ENCODE measurements at regions not wholly inside any gene's neighbourhood (a gene's known extent, or its start where the extent isn't known, plus 50 kb on each side); places are given as distances from the start of the nearest gene placed in this dataset.

DNA sequence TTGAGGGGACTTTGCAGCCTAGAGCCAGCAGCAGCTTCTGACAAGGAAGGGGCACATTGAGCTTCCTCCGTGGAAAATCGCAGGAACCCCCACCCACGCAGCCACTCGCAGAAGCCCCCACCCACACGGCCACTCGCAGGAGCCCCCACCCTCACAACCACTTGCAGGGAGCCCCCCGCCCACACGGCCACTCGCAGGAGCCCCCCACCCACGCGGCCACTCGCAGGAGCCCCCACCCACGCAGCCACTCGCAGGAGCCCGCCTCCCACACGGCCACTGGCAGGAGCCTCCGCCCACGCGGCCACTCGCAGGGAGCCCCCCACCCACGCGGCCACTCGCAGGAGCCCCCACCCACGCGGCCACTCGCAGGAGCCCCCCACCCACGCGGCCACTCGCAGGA lies 228.4 kb upstream of the CDH4 start:
- FAIRE-seq, result no peak
- DNase-seq (ENCODE audit: insufficient read length, low spot score), result no peak
- TF ChIP-seq, protein P1, sequence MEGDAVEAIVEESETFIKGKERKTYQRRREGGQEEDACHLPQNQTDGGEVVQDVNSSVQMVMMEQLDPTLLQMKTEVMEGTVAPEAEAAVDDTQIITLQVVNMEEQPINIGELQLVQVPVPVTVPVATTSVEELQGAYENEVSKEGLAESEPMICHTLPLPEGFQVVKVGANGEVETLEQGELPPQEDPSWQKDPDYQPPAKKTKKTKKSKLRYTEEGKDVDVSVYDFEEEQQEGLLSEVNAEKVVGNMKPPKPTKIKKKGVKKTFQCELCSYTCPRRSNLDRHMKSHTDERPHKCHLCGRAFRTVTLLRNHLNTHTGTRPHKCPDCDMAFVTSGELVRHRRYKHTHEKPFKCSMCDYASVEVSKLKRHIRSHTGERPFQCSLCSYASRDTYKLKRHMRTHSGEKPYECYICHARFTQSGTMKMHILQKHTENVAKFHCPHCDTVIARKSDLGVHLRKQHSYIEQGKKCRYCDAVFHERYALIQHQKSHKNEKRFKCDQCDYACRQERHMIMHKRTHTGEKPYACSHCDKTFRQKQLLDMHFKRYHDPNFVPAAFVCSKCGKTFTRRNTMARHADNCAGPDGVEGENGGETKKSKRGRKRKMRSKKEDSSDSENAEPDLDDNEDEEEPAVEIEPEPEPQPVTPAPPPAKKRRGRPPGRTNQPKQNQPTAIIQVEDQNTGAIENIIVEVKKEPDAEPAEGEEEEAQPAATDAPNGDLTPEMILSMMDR (IDR thresholded peaks at IDR 0.05; ENCODE audit: insufficient read depth, missing control alignments), result no peak

DNA sequence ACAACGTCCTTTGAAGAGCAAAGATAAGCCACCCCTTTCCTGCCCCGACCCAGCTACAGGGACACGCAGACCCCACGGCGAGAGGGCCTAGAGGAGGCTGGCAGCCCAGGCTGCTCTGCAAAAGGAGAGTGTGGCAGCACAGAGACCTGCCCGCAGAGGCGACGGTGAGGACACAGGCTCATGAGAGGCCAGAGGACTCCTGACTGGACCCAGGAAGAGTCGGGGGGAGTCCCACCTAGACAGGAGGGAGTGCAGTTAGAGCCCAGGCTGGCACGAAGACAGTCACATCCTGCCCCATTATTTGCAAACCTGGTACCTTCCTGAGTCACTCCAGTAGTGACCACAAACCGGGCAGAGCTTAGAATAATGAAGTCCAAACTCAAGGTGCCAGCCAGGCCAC lies 227.7 kb upstream of the CDH4 start:
- FAIRE-seq (no peak), DNase-seq (ENCODE audit: insufficient read length, low spot score) (no peak)
- TF ChIP-seq, protein P1 (IDR thresholded peaks at IDR 0.05; ENCODE audit: insufficient read depth, missing control alignments), result no peak

DNA sequence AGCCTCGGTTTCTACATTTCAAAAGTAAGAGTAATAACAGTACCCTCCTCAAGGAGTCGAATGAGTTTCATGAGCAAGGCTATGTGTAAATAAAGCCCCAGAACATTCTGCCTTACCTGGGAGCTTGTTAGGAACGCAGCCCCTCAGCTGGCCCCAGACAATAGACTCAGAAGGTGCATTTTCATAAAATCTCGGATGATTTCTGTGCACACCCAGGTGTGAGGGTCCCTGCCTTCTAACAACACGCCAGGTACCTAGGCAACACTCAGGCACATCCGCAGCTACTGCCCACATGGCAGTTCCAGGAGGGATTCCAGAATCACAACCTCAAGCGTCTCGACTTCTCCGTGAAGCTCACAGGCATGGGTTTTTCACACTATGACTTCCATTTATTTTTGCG lies 226.5 kb upstream of the CDH4 start:
- FAIRE-seq (no peak), DNase-seq (ENCODE audit: insufficient read length, low spot score) (no peak)
- TF ChIP-seq, protein P1 (IDR thresholded peaks at IDR 0.05; ENCODE audit: insufficient read depth, missing control alignments), result no peak

DNA sequence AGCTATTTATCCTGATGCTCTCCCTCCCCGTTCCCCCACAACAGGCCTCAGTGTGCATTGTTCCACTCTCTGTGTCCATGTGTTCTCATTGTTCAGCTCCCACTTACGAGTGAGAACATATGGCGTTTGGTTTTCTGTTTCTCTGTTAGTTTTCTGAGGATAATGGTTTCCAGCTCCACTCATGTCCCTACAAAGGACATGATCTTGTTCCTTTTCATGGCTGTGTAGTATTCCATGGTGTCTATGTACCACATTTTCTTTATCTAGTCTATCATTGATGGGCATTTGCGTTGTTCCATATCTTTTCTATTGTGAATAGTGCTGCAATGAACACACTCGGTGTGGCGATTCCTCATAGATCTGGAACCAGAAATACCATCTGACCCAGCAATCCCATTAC lies 225.9 kb upstream of the CDH4 start:
- FAIRE-seq (no peak), DNase-seq (ENCODE audit: insufficient read length, low spot score) (no peak)
- TF ChIP-seq, protein P1 (IDR thresholded peaks at IDR 0.05; ENCODE audit: insufficient read depth, missing control alignments), result no peak

DNA sequence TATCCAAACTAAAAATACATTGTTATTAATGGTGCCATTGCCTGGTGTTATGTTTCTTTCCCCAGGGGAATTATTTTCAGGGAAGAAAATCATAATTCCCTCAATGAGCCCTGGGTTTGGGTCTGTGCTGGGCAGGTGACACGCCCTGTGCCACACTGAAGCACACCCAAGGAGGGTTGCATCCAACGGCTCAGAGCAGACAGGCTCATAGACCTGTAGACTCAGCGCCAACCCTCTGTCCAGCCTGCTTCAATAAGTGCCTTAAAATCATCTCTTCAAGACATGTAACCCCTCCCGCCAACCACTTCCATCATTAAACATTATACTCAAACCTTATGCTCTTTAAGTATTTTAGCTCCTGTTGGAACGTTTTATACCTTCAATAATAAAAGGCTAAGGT lies 225.3 kb upstream of the CDH4 start:
- DNase-seq (ENCODE audit: insufficient read length, low spot score), result no peak
- TF ChIP-seq, protein P1 (IDR thresholded peaks at IDR 0.05; ENCODE audit: insufficient read depth, missing control alignments), result no peak
- no peak for FAIRE-seq

DNA sequence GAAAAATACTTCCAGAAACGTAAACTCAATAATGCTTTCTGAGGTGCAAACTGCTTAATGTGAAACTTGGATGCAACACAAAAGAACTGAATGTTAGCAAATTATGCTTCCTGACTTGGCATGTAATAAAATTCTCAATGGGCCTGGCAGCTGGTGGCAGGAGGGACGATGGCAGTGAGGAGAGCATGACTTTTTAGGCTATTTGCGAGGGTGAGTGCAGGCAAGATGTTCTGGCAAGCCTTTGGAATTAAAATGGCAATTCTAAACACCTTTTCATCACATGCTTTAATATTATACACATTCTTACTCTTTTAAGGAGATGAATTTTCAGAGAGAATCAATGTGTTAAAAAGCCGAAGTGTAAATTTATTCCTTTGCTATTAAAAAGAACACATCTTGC lies 224.8 kb upstream of the CDH4 start:
- no peak for FAIRE-seq
- TF ChIP-seq, protein P1 (IDR thresholded peaks at IDR 0.05; ENCODE audit: insufficient read depth, missing control alignments), result no peak
- DNase-seq (ENCODE audit: insufficient read length, low spot score), result no peak

DNA sequence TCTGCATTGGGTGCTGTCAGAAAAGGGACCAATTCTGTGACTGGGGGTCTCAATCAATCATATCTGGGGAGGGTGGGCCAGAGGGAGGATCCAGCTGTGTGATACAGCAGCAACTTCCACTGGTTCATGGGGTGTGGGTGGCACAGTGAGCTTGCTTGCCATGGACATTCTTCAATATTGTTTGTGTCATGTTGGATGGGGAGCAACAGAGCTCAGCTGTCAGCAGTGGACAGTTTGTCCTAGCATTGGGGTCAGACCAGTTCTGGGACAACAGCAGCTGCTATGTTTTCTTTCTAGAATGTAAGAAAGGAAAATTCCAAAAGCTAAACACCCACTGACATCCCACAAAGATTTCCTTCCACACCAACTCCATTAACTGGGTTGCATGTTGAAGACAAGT lies 221.9 kb upstream of the CDH4 start:
- DNase-seq (ENCODE audit: insufficient read length, low spot score) (no peak), FAIRE-seq (no peak)
- TF ChIP-seq, protein P1 (IDR thresholded peaks at IDR 0.05; ENCODE audit: insufficient read depth, missing control alignments), result no peak

Data from D721Med (cell line).